ENCODE measurements at regions not wholly inside any gene's neighbourhood (a gene's known extent, or its start where the extent isn't known, plus 50 kb on each side); places are given as distances from the start of the nearest gene placed in this dataset.
"Not testable (repeated sequence)": the region's sequence is repeated elsewhere in the genome, so short reads cannot be mapped to it uniquely, and the experiment has no call there.

GRCh38 chr4:12122316-12122715, 693.6 kb upstream of the HS3ST1 start:
- no peak for DNase-seq (ENCODE audit: extremely low read depth, low read depth)
- no peak for TF ChIP-seq CTCF (IDR thresholded peaks at IDR 0.05; ENCODE audit: low read depth, low read length)

GRCh38 chr4:12120968-12121367, 692.3 kb upstream of the HS3ST1 start:
- no peak for TF ChIP-seq CTCF (IDR thresholded peaks at IDR 0.05; ENCODE audit: low read depth, low read length)
- no peak for DNase-seq (ENCODE audit: extremely low read depth, low read depth)

- no peak for TF ChIP-seq CTCF (IDR thresholded peaks at IDR 0.05; ENCODE audit: low read depth, low read length)
- no peak for DNase-seq (ENCODE audit: extremely low read depth, low read depth)
Measured at GRCh38 chr4:12118651-12119213, 690.0 kb upstream of the HS3ST1 start.

DNA sequence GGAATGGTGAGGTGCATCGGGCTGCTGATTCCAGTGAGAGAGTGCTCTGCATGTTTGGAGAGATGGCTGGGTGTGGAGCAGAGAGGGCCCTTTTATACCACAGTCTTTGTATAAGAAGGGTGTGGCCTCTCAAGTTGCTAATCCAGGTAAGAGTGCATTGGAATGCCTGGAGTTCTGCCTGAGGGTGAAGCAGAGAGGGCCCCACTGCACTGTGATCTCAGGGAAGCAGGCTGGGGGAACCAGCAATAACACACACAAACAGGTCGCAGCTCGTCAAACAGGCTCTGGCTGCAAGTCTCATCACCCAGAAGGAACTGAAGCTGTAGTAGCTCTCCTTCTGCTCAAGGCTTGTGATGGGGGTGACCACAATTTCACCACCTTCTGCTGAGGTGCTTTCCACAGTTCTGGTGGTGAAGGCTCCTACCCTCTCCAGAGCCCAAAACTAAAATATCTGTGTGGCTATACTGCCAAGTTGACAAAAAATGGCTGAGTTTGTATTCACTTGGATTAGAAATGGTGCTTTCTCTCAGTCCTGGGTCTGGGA, 687.4 kb upstream of the HS3ST1 start:
- no peak for DNase-seq (ENCODE audit: extremely low read depth, low read depth)
- TF ChIP-seq CTCF (IDR thresholded peaks at IDR 0.05; ENCODE audit: low read depth, low read length), result no peak

GRCh38 chr4:12110627-12111026, 681.9 kb upstream of the HS3ST1 start:
- DNase-seq (ENCODE audit: extremely low read depth, low read depth), result no peak
- no peak for TF ChIP-seq CTCF (IDR thresholded peaks at IDR 0.05; ENCODE audit: low read depth, low read length)

DNA sequence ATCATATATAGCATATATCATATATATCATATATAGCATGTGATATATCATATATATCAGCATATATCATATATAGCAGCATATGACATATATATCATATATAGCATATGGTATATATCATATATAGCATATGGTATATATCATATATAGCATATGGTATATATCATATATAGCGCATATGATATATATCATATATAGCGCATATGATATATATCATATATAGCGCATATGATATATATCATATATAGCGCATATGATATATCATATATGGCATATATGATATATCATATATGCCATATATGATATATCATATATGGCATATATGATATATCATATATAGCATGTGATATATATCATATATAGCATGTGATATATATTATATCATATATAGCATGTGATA, 680.4 kb upstream of the HS3ST1 start:
- DNase-seq (ENCODE audit: extremely low read depth, low read depth), result not testable (repeated sequence)

DNA sequence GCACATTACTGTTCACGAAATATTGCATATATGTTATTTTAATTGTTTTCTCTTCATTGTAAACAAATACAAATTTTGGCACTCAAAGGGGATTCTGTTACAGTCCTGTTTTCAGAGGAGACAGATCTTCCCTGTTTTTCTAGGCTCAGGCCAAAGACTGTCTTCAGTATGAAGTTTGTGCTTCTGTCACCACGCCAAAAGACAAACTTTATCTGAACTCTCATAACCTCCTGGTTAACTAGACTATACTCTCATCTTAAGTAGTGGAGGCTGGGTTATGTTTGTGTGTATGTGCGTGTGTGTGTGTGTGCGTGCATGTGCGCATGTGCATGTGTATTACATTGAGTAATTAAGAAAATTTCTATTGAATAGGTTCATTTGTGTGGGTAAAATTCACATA, 676.8 kb upstream of the HS3ST1 start:
- TF ChIP-seq CTCF (IDR thresholded peaks at IDR 0.05; ENCODE audit: low read depth, low read length), result no peak
- no peak for DNase-seq (ENCODE audit: extremely low read depth, low read depth)

- DNase-seq (ENCODE audit: extremely low read depth, low read depth), result not testable (repeated sequence)
Measured at GRCh38 chr4:12089920-12090319, 661.2 kb upstream of the HS3ST1 start.
